Neutrophil (primary cell): ENCODE measurements at regions not wholly inside any gene's neighbourhood (a gene's known extent, or its start where the extent isn't known, plus 50 kb on each side); places are given as distances from the start of the nearest gene placed in this dataset.

Source experiments
- H3K27ac ChIP-seq: fragments of 200-600 bp; sonication (generic); 2 replicates; pipeline ENCODE4 v1.5.1; 2016; ENCODE audit warnings: mild to moderate bottlenecking, moderate library complexity
- H3K27me3 ChIP-seq: fragments of 200-600 bp; sonication (generic); 2 replicates; pipeline ENCODE4 v1.6.0; 2016; ENCODE audit warnings: mild to moderate bottlenecking
- H3K36me3 ChIP-seq: fragments of 200-600 bp; sonication (generic); 2 replicates; pipeline ENCODE4 v1.5.1; 2017
- H3K4me1 ChIP-seq, 2 experiments: fragments of 200-600 bp in 1 of 2; sonication (generic) in 1 of 2; 1 replicate in 1 of 2; 2 replicates in 1 of 2; pipeline versions ENCODE4 v1.5.1 to v1.6.1; 2013 to 2016; ENCODE audit warnings: low read depth in 1 of 2, low read length in 1 of 2, mild to moderate bottlenecking in 1 of 2, moderate library complexity in 1 of 2; ENCODE audit not compliant: control insufficient read depth in 1 of 2, insufficient read depth in 1 of 2
- H3K4me3 ChIP-seq, 2 experiments: fragments of 200-600 bp in 1 of 2; sonication (generic) in 1 of 2; 1 replicate in 1 of 2; 2 replicates in 1 of 2; pipeline ENCODE4 v1.5.1; 2013 to 2016; ENCODE audit warnings: low read depth in 1 of 2, low read length in 1 of 2, mild to moderate bottlenecking in 1 of 2, moderate library complexity in 1 of 2
- H3K9me3 ChIP-seq: fragments of 200-600 bp; sonication (generic); 2 replicates; pipeline ENCODE4 v1.5.1; 2016
- CTCF ChIP-seq: fragments of 200-600 bp; sonication (generic); IDR thresholded peaks from 2 replicates; pipeline ENCODE4 v1.5.1; 2016; ENCODE audit warnings: antibody characterized with exemption

DNA sequence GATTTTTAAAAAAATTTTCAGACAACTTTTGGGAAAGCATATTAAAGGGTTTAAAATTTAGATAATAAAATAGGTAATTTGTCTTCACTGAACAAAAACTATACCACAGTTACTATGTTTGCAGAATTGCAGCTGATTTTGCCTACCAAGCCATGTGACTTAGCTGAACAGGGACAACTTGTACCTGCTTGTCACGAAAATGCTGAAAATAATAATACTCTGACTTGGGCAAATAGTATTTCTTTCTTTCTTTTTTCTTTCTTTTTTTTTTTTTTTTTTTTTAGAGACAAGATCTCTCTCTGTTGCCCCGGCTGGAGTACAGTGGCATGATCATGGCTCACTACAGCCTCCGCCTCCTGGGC, 225.2 kb upstream of the PPP1R2C start:
- H3K36me3 ChIP-seq = no peaks in the 10 kb centered on the region
- no peaks in the 10 kb centered on the region for H3K4me1 ChIP-seq
- no peak for TF ChIP-seq CTCF
- H3K27me3 ChIP-seq = no peaks in the 10 kb centered on the region
- H3K4me3 ChIP-seq = no peak overlapping the region
- H3K27ac ChIP-seq = no peak overlapping the region
- H3K9me3 ChIP-seq = no peaks in the 10 kb centered on the region

DNA sequence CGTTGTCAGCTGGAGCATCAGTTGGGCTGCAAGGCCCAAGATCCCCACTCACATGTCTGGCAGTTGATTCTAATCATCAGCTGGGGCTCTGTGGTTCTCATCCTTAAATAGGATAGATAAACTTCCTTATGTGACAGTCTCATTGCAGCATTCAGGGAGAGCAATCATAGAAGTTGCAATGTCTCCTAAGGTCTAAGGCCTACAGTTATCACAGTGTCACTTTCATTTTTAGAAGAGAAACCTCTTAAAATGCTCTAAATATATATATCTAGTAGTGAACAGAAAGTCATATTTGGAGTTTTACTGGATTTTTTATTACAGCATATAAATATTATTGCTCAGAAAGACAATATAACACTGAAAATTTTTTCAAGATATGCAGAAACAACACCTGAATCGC, 226.0 kb upstream of the PPP1R2C start:
- TF ChIP-seq CTCF = no peak
- H3K9me3 ChIP-seq = no peaks in the 10 kb centered on the region
- no peak overlapping the region for H3K4me3 ChIP-seq
- no peaks in the 10 kb centered on the region for H3K36me3 ChIP-seq
- no peaks in the 10 kb centered on the region for H3K27me3 ChIP-seq
- no peaks in the 10 kb centered on the region for H3K4me1 ChIP-seq
- no peak overlapping the region for H3K27ac ChIP-seq

GRCh38 chrX:43005561-43005960, 227.6 kb upstream of the PPP1R2C start:
- TF ChIP-seq CTCF = no peak
- Histone ChIP-seq H3K9me3 (no peaks in the 10 kb centered on the region), H3K4me3 (no peak overlapping the region), H3K36me3 (no peaks in the 10 kb centered on the region), H3K4me1 (no peaks in the 10 kb centered on the region), H3K27ac (no peak overlapping the region), H3K27me3 (no peaks in the 10 kb centered on the region)

DNA sequence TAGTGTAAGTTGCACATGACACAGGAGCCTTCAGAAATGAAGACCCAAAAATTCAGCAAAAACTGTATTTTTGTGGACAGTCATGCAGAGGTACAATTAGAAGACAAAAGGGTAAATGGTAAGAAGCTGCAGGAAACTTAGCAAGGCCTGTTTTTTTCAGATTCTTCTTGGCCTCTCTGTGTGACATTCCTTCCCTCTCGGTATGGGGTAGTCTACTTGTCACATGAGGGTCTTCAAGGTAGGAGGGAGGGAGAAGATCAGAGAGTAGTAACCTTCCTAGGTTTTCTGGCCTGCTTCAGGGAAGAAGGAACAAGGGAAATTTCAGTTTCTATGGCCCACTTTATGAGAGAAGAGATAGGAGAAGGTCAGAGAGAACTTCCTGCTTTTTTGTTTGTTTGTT, 230.4 kb upstream of the PPP1R2C start:
- Histone ChIP-seq H3K4me1 (no peaks in the 10 kb centered on the region), H3K27me3 (no peaks in the 10 kb centered on the region), H3K4me3 (no peak overlapping the region), H3K27ac (no peak overlapping the region), H3K9me3 (no peaks in the 10 kb centered on the region), H3K36me3 (no peaks in the 10 kb centered on the region)
- no peak for TF ChIP-seq CTCF

- H3K36me3 ChIP-seq = no peaks in the 10 kb centered on the region
- H3K27me3 ChIP-seq = no peaks in the 10 kb centered on the region
- H3K27ac ChIP-seq = no peak overlapping the region
- H3K4me3 ChIP-seq = no peak overlapping the region
- TF ChIP-seq CTCF = no peak
- no peaks in the 10 kb centered on the region for H3K9me3 ChIP-seq
- no peaks in the 10 kb centered on the region for H3K4me1 ChIP-seq
Measured at GRCh38 chrX:43016021-43016420, 238.1 kb upstream of the PPP1R2C start.

DNA sequence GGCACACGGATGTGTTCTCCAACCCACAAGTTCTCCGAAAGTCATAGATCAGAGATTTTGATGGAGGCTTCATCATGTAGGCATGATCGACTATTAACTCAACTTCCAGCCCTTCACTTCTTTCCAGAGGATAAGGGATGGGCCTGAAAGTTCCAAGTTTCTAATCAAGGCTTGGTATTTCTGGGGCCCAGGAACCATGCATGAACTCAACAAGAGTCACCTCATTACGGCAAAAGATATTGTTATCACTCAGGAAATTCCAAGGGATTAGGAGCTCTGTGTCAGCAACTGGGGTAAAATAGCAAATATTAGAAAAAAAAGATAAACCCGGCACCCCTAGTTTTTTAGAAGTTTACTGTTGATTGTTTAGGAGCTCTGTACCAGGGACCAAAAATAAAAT, 240.1 kb upstream of the PPP1R2C start:
- H3K36me3 ChIP-seq = no peaks in the 10 kb centered on the region
- H3K27me3 ChIP-seq = no peaks in the 10 kb centered on the region
- no peak for TF ChIP-seq CTCF
- no peak overlapping the region for H3K27ac ChIP-seq
- H3K4me3 ChIP-seq = no peak overlapping the region
- H3K9me3 ChIP-seq = no peaks in the 10 kb centered on the region
- H3K4me1 ChIP-seq = no peaks in the 10 kb centered on the region
